ENCODE measurements at regions not wholly inside any gene's neighbourhood (a gene's known extent, or its start where the extent isn't known, plus 50 kb on each side); places are given as distances from the start of the nearest gene placed in this dataset.
A peak's percentile ranks its signal among the peaks of the same experiment; 100 is the strongest.

- intact Hi-C loops (cut with DNase I): no loop called here
- Histone ChIP-seq H3K9ac (ENCODE audit: low read length in 3 of 3) (peak overlapping the region in 1 of 3 donors; percentile 63), H3K27me3 (ENCODE audit: control insufficient read depth, insufficient read depth, low read length) (peaks cover 5% of the 10 kb centered on the region), H3K27ac (ENCODE audit: low read depth in 2 of 2, low read length in 2 of 2) (no peak overlapping the region), H3K4me3 (ENCODE audit: low read length in 3 of 3) (peak overlapping the region; percentile 23 to 73 (median 54)), H3K9me3 (ENCODE audit: control insufficient read depth in 2 of 3, insufficient read depth in 1 of 3, low read length in 3 of 3) (no peaks in the 10 kb centered on the region), H3K4me1 (ENCODE audit: control insufficient read depth in 2 of 3, insufficient read depth in 2 of 3, low read depth in 1 of 3, low read length in 3 of 3) (peaks cover 0 to 3% (median 0%) of the 10 kb centered on the region in 3 donors), H3K36me3 (ENCODE audit: control insufficient read depth in 2 of 3, insufficient read depth in 3 of 3, low read length in 3 of 3) (no peaks in the 10 kb centered on the region)
- DNase-seq: peak; percentile 48 to 76 (median 70)
- no peak for FAIRE-seq
- TF ChIP-seq CTCF (IDR thresholded peaks at IDR 0.05; ENCODE audit: borderline replicate concordance, extremely low read depth, insufficient read depth): no peak
Observed at GRCh38 chr11:123357990-123358827, 71.9 kb upstream of the GRAMD1B start.

DNA sequence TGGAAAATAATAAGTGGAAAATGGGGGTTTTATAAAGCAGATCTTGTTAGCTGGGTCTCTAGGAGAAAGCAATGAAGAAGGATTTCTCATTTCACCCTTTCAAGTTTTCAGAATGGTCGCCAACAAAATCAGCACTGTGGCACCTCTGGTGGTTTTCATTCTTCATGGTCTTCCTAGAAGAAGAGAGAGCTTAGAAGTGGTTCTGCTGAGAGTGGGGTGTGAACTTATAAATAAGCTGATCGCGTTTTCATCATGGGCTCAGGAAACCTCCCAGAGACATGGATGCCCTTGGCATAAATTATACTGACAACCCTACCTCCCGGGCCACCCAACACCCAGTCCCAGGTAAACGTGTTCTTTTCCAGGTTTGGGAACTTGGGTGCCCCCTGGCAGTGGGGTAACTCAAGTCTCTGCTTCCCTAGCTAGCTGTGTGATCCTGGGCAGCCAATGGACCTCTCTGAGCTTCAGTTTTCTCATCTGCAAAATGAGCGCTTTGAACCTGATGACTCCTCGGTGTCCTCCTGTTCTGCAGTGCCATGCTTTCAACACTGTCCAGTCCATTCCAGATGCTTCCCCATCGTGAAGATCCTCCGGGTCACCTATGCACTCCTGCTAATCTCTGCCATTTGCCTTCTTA is 72.6 kb upstream of the GRAMD1B start:
- FAIRE-seq (no peak), DNase-seq (no peak)
- Histone ChIP-seq H3K4me3 (ENCODE audit: low read length in 3 of 3) (peak overlapping the region in 2 of 3 donors; percentile 54 to 73), H3K4me1 (ENCODE audit: control insufficient read depth in 2 of 3, insufficient read depth in 2 of 3, low read depth in 1 of 3, low read length in 3 of 3) (peaks cover 0 to 3% (median 0%) of the 10 kb centered on the region in 3 donors), H3K36me3 (ENCODE audit: control insufficient read depth in 2 of 3, insufficient read depth in 3 of 3, low read length in 3 of 3) (no peaks in the 10 kb centered on the region), H3K27ac (ENCODE audit: low read depth in 2 of 2, low read length in 2 of 2) (no peak overlapping the region), H3K9ac (ENCODE audit: low read length in 3 of 3) (no peak overlapping the region), H3K27me3 (ENCODE audit: control insufficient read depth, insufficient read depth, low read length) (peaks cover 5% of the 10 kb centered on the region), H3K9me3 (ENCODE audit: control insufficient read depth in 2 of 3, insufficient read depth in 1 of 3, low read length in 3 of 3) (no peaks in the 10 kb centered on the region)
- no peak for TF ChIP-seq CTCF (IDR thresholded peaks at IDR 0.05; ENCODE audit: borderline replicate concordance, extremely low read depth, insufficient read depth)
- intact Hi-C loops (cut with DNase I): no loop called here

DNA sequence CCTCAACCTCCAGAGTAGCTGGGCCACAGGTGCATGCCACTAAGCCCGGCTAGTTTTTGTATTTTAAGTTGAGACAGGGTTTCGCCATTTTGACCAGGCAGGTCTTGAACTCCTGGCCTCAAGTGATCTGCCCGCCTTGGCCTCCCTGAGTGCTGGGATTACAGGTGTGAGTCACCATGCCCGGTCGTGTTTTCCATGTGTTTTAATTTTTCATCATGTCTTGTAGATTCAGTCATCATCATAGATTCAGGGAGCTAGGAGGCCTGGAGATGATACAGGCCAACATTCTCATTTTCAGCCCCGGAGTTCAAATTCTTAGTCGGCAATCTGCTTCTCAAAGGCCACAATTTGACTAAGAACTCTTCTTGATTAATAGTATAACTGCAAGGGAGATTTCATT is 73.5 kb upstream of the GRAMD1B start:
- Histone ChIP-seq H3K9ac (ENCODE audit: low read length in 3 of 3) (no peak overlapping the region), H3K9me3 (ENCODE audit: control insufficient read depth in 2 of 3, insufficient read depth in 1 of 3, low read length in 3 of 3) (no peaks in the 10 kb centered on the region), H3K36me3 (ENCODE audit: control insufficient read depth in 2 of 3, insufficient read depth in 3 of 3, low read length in 3 of 3) (no peaks in the 10 kb centered on the region), H3K4me1 (ENCODE audit: control insufficient read depth in 2 of 3, insufficient read depth in 2 of 3, low read depth in 1 of 3, low read length in 3 of 3) (peaks cover 0 to 3% (median 0%) of the 10 kb centered on the region in 3 donors), H3K4me3 (ENCODE audit: low read length in 3 of 3) (no peak overlapping the region), H3K27ac (ENCODE audit: low read depth in 2 of 2, low read length in 2 of 2) (no peak overlapping the region), H3K27me3 (ENCODE audit: control insufficient read depth, insufficient read depth, low read length) (peaks cover 5% of the 10 kb centered on the region)
- TF ChIP-seq CTCF (IDR thresholded peaks at IDR 0.05; ENCODE audit: borderline replicate concordance, extremely low read depth, insufficient read depth): no peak
- no peak for FAIRE-seq
- DNase-seq: no peak
- intact Hi-C loops (cut with DNase I): no loop called here
